Posterior cingulate gyrus (tissue), 11 donors: ENCODE measurements at regions not wholly inside any gene's neighbourhood (a gene's known extent, or its start where the extent isn't known, plus 50 kb on each side); places are given as distances from the start of the nearest gene placed in this dataset.
"Not testable (repeated sequence)": the region's sequence is repeated elsewhere in the genome, so short reads cannot be mapped to it uniquely, and the experiment has no call there.

Experiments
- DNase-seq, 10 donors: peaks; one replicate each; pipeline versions ENCODE4 v3.0.0 to v3.0.0-alpha.2; 2020 to 2021; ENCODE audit warnings: mixed read lengths in 3 of 10
- intact Hi-C: fragments of 100-400 bp; cut with DNase I; formaldehyde crosslinking; loops from one replicate; pipeline ENCODE4 v1.15.1; 2023

DNA sequence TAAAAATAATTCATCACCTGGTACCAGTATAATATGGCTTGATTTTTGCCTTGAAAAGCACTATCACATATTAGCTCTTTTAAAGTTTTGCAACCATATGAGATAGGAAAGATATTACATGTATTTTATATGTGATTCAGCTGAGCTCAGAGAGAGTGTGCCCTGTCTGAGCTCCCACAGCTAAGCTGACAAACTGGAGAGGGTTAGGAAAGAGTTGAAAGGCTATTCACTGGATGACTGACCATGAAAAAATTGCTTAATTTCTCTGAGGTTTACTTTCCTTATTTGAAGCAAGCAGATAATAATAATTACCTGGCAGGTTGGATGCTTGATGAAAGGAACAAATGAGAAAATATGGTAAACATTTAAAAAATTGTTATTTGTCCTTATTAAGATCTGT, 97.4 kb upstream of the CCDC80 start:
- intact Hi-C loops: loop anchor here (10.0 kb wide), 1 partner anchor 236 kb away; the partner anchor contains the start of gene CD200R1

GRCh38 chr3:112736805-112737566, 96.0 kb upstream of the CCDC80 start:
- intact Hi-C loops: loop anchor here (10.0 kb wide), 1 partner anchor 238 kb away; the partner anchor contains the start of gene CD200R1
- no peak for DNase-seq

More for the DNA sequence above, 97.4 kb upstream of the CCDC80 start:
- no peak for DNase-seq

- DNase-seq: no peak
- intact Hi-C loops: loop anchor here (10.0 kb wide), 1 partner anchor 238 kb away; the partner anchor contains the start of gene CD200R1
Observed at GRCh38 chr3:112736386-112736785, 95.4 kb upstream of the CCDC80 start.

DNA sequence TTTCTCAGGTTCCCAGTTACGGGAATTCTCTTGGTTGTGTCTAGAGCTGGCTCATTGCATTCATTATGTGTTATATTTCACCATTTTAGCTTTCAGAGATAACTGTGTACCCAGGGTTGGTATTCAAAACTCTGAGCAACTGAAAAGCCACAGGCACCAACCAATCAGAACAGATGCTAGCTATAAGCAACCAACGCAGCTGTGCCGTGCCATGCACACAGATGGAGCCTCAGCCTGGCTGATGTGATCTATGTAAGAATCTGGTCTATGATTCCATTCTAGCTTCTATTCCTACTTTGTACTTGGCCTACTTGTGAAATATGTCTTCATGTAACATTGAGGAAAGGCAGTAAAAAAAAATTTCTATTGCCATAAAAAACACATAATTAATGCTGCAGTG, 95.0 kb upstream of the CCDC80 start:
- peak in 4 of 10 donors; percentile 33 to 82 (median 74) for DNase-seq
- intact Hi-C loops: loop anchor here (10.0 kb wide), 1 partner anchor 239 kb away; the partner anchor contains the start of gene CD200R1

- peak in 5 of 10 donors; percentile 8 to 52 (median 24) for DNase-seq
- intact Hi-C loops: loop anchor here (10.0 kb wide), 1 partner anchor 240 kb away; the partner anchor contains the start of gene CD200R1
Observed at GRCh38 chr3:112734736-112735350, 93.9 kb upstream of the CCDC80 start.

- intact Hi-C loops: loop anchor here (10.0 kb wide), 1 partner anchor 241 kb away; the partner anchor contains the start of gene CD200R1
- no peak for DNase-seq
Observed at GRCh38 chr3:112734171-112734570, 93.2 kb upstream of the CCDC80 start.

DNA sequence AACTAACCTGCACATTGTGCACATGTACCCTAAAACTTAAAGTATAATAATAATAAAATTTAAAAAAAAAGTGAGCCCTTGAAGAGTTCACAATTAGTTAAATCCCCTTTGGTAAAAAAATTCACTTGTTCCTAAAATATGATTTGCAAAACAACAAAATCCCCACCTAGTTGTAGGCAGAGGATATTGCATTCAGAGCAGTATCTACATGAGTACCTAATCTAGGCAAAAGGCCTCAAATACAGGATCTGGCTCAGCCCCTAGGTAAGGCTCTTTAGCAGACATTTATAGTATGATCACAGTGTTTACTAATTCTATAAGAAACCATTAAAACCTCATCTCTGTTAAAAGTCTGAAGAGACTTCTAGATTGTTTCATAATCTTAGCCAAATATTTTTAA, 89.3 kb upstream of the CCDC80 start:
- DNase-seq: no peak
- intact Hi-C loops: loop anchor here (10.0 kb wide), 1 partner anchor 245 kb away; the partner anchor contains the start of gene CD200R1

- intact Hi-C loops: no loop called here
- no peak for DNase-seq
Observed at GRCh38 chr3:112721231-112721630, 80.3 kb upstream of the CCDC80 start.

DNA sequence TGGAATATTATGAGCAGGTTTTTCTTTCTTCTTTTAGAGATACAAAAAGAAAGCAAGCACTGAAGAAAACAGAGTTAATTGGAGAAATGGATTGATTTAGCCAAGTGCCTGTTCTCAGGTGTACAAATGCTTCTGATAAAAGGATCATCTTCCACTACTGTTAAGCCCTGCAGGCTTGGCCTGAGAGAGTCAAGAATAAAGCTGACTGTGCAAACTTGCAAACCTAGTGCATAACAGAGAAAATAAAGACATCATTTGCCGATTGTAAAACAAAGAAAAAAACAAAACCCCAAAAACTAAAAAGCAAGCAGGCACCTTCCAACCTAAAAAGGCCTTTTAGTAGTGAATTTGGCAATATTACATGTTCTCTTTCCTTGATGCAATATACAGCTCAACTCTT, 78.0 kb upstream of the CCDC80 start:
- intact Hi-C loops: no loop called here

DNA sequence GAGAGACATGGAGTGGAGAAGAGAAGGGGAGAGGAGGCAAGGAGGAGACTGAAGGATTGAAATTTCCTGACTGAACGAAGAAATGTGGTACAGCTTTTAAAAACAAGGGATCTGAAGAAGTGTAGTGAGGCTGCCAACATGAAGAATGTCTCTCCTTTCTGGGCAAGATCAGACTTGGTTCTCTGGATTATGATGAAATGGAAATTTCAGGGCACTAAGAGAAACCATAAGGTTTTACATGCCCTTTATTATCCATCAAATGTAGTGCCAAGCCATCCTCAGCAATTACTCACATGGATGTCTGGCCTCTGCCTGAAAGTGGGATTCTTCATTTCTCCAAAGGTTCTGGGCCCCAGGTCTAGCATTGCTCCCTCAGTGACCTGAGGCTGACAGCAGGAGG, 77.6 kb upstream of the CCDC80 start:
- no peak for DNase-seq
- intact Hi-C loops: no loop called here

More for the DNA sequence above, 78.0 kb upstream of the CCDC80 start:
- DNase-seq: no peak

GRCh38 chr3:112709911-112710310, 69.0 kb upstream of the CCDC80 start:
- intact Hi-C loops: no loop called here

GRCh38 chr3:112699436-112699978, 58.6 kb upstream of the CCDC80 start:
- no peak for DNase-seq
- intact Hi-C loops: no loop called here

More at GRCh38 chr3:112709911-112710310, 69.0 kb upstream of the CCDC80 start:
- no peak for DNase-seq

DNA sequence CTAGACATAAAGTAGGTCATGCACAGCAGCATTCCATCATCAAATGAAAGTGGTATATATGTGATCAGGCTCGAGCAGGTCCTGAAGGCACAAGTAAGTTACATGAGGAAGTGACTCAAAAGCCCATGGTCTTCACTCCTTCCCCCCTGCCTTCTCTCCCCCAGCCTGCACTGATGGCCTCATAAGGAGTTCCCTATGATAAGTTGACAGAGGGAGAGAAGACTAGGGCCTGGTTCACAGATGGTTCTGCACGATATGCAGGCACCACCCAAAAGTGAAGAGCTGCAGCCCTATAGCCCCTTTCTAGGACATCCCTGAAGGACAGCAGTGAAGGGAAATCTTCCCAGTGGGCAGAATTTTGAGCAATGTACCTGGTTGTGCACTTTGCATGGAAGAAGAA, 57.5 kb upstream of the CCDC80 start:
- DNase-seq, intact Hi-C loops: not testable (repeated sequence)

DNA sequence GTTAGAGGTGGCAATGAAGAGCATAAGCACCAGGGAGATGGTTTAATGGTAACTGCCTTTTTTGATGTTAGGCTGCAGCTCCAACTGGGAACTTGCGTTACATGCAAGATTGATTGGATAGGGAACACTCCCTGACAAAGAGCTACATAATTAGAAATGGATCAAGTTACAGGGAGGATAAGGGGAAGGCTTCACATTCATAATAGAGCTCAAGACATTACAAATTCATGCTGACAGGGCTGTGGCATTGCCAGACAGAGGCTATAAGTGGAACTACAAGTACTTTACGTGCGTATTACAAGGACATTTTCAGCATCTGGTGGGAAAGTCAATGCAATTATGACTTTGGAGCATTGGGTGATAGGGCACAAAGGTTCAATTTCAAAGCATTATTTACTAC, 55.3 kb upstream of the CCDC80 start:
- DNase-seq, intact Hi-C loops: not testable (repeated sequence)

DNA sequence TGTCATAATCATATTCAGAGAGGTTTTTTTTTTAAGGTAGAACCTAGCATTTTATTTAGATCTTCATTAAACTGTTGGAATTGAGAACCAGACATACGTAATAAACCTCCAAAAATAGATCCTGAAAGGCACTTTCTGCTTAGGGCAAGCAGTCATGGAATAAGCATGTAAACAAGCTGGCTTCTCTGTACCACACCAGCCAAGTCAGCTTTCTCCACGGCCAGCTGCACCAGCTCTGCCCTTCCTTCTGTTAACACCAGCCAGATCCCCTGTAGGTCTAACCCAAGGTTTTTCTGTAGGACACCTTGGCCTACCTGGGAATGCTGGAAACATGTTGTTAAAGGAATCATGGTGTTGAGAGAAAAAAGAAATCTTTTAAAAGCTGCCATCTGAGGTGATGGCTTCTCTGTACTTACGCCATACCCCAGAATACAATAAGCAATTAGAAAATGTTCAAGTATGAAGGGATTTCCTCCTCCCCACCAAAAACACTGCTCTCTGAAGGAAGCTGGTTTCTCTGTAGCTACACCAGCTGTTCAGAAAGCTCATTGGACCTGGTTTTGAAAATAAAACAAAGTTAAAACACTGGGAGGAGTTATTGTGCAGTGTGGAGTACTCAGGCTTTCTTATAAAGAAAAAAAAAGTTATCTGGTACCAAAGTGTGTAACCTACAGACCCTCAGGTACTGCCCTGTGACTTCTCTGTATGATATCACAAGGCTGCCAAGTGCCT, 54.6 kb upstream of the CCDC80 start:
- intact Hi-C loops: not testable (repeated sequence)

GRCh38 chr3:112694906-112695305, 54.0 kb upstream of the CCDC80 start:
- intact Hi-C loops, DNase-seq: not testable (repeated sequence)

More for the DNA sequence above, 54.6 kb upstream of the CCDC80 start:
- DNase-seq: not testable (repeated sequence)

- DNase-seq: peak in 1 of 10 donors; percentile 66
- intact Hi-C loops: no loop called here
Observed at GRCh38 chr3:112693186-112693585, 52.2 kb upstream of the CCDC80 start.
